Glutamatergic neuron (in vitro differentiated cells): ENCODE measurements at regions not wholly inside any gene's neighbourhood (a gene's known extent, or its start where the extent isn't known, plus 50 kb on each side); places are given as distances from the start of the nearest gene placed in this dataset.

Experiments used
- DNase-seq: peaks from one replicate; pipeline ENCODE4 v3.0.0; 2022
- H3K27ac Mint-ChIP-seq: one replicate; pipeline ENCODE4 v1.8.0; 2020; ENCODE audit warnings: mild to moderate bottlenecking, mixed read lengths, inconsistent platforms; ENCODE audit not compliant: unreplicated experiment
- H3K27me3 Mint-ChIP-seq: one replicate; pipeline ENCODE4 v1.8.0; 2020; ENCODE audit warnings: mild to moderate bottlenecking, moderate library complexity, mixed read lengths, inconsistent platforms; ENCODE audit not compliant: unreplicated experiment
- H3K36me3 Mint-ChIP-seq: one replicate; pipeline ENCODE4 v1.8.0; 2020; ENCODE audit warnings: mild to moderate bottlenecking, mixed read lengths, inconsistent platforms; ENCODE audit not compliant: unreplicated experiment
- H3K4me1 Mint-ChIP-seq: one replicate; pipeline ENCODE4 v1.8.0; 2020; ENCODE audit warnings: mild to moderate bottlenecking, low read depth, mixed read lengths, inconsistent platforms; ENCODE audit not compliant: unreplicated experiment
- H3K4me3 Mint-ChIP-seq: one replicate; pipeline ENCODE4 v1.8.0; 2020; ENCODE audit warnings: mild to moderate bottlenecking, mixed read lengths, inconsistent platforms; ENCODE audit not compliant: unreplicated experiment
- H3K9me3 Mint-ChIP-seq: one replicate; pipeline ENCODE4 v1.8.0; 2020; ENCODE audit warnings: mild to moderate bottlenecking, moderate library complexity, mixed read lengths, inconsistent platforms; ENCODE audit not compliant: unreplicated experiment
- TF ChIP-seq, protein P1 (sequence below): fragments of 200-600 bp; sonication (generic); IDR thresholded peaks from one replicate; pipeline ENCODE4 v1.5.0; 2021; ENCODE audit not compliant: partially characterized antibody, unreplicated experiment

DNA sequence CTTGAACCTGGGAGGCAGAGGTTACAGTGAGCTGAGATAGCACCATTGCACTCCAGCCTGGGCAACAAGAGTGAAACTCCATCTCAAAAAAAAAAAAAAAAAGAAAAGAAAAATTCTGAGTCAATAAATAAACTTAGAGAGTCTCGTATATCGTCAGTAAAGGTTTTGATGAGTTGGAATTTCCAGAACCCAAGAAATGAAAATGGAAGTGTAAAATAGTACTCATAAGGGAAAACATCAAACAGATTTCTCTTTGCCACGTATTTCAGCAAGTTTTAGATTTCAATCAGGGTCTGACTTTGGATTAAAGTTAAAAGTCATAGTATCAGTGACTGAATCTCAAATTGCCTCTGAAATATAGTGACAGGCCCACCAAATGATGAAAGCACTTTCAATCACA, 71.4 kb upstream of the SPOPL start:
- DNase-seq = no peak
- no peaks in the 10 kb centered on the region for H3K9me3 Mint-ChIP-seq
- no peak overlapping the region for H3K4me3 Mint-ChIP-seq
- H3K27me3 Mint-ChIP-seq = no peaks in the 10 kb centered on the region
- H3K36me3 Mint-ChIP-seq = peaks cover 23% of the 10 kb centered on the region
- no peaks in the 10 kb centered on the region for H3K4me1 Mint-ChIP-seq
- TF ChIP-seq, protein P1, sequence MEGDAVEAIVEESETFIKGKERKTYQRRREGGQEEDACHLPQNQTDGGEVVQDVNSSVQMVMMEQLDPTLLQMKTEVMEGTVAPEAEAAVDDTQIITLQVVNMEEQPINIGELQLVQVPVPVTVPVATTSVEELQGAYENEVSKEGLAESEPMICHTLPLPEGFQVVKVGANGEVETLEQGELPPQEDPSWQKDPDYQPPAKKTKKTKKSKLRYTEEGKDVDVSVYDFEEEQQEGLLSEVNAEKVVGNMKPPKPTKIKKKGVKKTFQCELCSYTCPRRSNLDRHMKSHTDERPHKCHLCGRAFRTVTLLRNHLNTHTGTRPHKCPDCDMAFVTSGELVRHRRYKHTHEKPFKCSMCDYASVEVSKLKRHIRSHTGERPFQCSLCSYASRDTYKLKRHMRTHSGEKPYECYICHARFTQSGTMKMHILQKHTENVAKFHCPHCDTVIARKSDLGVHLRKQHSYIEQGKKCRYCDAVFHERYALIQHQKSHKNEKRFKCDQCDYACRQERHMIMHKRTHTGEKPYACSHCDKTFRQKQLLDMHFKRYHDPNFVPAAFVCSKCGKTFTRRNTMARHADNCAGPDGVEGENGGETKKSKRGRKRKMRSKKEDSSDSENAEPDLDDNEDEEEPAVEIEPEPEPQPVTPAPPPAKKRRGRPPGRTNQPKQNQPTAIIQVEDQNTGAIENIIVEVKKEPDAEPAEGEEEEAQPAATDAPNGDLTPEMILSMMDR = no peak
- no peak overlapping the region for H3K27ac Mint-ChIP-seq

DNA sequence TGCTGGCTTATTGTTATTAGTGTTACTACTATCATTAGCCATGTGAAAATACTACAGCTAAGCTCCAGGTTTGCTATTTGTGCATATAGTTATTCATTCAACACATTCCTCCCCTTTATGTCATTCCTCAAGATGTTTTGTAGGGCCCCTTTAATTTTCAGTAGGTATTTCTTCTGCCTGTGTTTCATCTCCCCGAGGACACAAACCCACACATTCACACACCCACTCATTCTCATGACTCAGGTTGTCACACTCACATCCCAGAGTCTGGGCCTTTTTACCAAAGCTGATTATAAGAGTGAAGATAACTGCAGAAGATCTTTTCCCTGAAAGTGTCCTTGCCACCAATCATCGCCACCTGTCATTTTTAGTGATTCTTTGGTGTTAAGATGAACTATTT, 68.6 kb upstream of the SPOPL start:
- H3K27me3 Mint-ChIP-seq = no peaks in the 10 kb centered on the region
- H3K36me3 Mint-ChIP-seq = no peaks in the 10 kb centered on the region
- H3K4me3 Mint-ChIP-seq = no peak overlapping the region
- H3K9me3 Mint-ChIP-seq = no peaks in the 10 kb centered on the region
- TF ChIP-seq, protein P1 = no peak
- no peak for DNase-seq
- no peaks in the 10 kb centered on the region for H3K4me1 Mint-ChIP-seq
- H3K27ac Mint-ChIP-seq = no peak overlapping the region

DNA sequence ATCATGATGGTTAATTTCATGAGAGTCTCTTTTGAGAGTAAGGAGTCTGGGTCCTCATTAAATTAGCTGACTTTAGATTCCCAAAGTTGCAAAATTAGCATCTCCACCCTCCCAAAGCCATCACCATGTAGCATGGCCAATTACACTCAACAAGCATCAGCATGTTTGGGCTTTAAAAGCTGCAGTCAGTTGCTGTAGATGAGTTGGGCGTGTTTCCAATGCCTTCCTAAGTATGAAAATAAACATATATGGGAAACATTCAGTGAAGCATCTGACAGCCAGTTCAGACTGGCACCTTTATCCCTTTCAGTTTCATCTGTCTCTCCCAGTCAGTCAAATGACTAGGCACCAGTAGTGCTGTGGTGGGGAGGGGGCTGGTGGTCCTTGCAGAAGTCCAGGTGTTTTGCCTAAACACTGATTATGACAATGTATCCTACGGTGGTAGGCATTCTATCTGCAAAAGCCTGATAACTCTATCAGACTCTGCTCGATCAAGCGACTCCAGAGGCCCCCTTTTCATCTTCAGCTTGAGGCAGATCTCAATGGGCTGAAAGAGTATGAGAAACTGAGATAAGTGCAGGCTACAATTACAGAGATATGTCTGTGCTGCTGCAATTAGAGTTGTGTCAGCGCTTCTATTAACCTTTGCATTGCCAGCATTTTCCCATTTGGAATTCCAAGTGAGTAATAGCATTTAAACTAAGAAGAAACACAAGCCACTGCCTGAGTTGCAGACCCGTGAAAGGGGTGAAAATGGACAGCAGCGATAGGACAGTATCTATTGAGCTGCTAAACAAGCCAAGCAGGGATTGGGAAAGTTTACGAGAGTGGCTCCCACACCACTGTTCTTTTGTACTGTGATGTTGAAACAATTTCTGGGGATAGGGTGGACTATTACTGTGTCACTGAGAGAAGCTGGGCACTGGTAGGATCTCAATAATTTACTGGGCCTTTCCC, 67.3 kb upstream of the SPOPL start:
- DNase-seq = no peak
- H3K4me3 Mint-ChIP-seq = no peak overlapping the region
- TF ChIP-seq, protein P1 = no peak
- H3K4me1 Mint-ChIP-seq = no peaks in the 10 kb centered on the region
- no peaks in the 10 kb centered on the region for H3K27me3 Mint-ChIP-seq
- H3K36me3 Mint-ChIP-seq = no peaks in the 10 kb centered on the region
- no peaks in the 10 kb centered on the region for H3K9me3 Mint-ChIP-seq
- no peak overlapping the region for H3K27ac Mint-ChIP-seq

DNA sequence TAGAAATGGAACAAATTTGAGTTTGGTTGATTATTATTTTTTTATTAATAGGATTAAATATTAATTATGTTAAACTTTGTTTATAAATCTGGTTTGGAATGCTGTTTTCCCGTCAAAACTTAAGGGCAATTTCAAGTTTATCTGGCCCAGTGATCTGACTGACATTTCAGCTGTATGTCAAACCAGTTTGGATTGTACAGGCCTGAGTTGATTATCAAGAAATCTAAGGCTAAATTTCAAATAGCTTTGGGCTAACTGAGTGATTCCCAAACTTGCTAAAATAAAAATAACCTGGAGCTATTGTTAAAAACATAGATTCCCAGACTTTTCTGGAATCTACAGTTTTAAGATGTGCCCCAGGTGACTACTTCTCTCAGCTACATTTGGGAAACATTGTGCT, 65.9 kb upstream of the SPOPL start:
- no peak for DNase-seq
- Mint-ChIP-seq H3K4me3 (no peak overlapping the region), H3K4me1 (no peaks in the 10 kb centered on the region), H3K9me3 (no peaks in the 10 kb centered on the region), H3K36me3 (no peaks in the 10 kb centered on the region), H3K27me3 (no peaks in the 10 kb centered on the region), H3K27ac (no peak overlapping the region)
- TF ChIP-seq, protein P1 = no peak

DNA sequence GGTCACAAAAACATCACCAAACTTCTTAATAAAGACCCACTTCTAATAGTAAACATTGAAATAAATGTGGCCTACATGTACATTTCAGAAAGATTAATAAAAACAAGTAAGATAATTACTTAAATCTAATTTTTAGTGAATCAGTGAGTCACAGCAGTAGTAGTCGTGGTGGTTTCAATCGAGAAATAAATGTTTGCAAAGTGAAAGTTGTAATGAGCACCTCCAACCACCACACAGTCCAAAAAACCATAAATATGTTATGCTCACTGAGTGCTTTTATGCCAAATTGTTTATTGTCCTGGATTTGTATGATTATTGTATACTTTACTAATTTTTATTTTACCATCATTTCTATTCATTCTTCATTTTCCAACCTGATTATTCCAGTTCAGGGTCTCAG, 61.8 kb upstream of the SPOPL start:
- Mint-ChIP-seq H3K27ac (no peak overlapping the region), H3K9me3 (peaks cover 3% of the 10 kb centered on the region), H3K4me3 (no peak overlapping the region), H3K36me3 (no peaks in the 10 kb centered on the region), H3K27me3 (no peaks in the 10 kb centered on the region), H3K4me1 (peaks cover 7% of the 10 kb centered on the region)
- TF ChIP-seq, protein P1 = no peak
- no peak for DNase-seq
